HG03354 (cell line): ENCODE measurements at regions not wholly inside any gene's neighbourhood (a gene's known extent, or its start where the extent isn't known, plus 50 kb on each side); places are given as distances from the start of the nearest gene placed in this dataset.
A peak's percentile ranks its signal among the peaks of the same experiment; 100 is the strongest.
"Not testable (repeated sequence)": the region's sequence is repeated elsewhere in the genome, so short reads cannot be mapped to it uniquely, and the experiment has no call there.

ENCODE experiments used
- ATAC-seq: cut with Tn5 transposase; IDR thresholded peaks from one replicate; pipeline ENCODE4 v1.9.1; 2021; ENCODE audit warnings: mild to moderate bottlenecking; ENCODE audit not compliant: unreplicated experiment, poor library complexity, severe bottlenecking

DNA sequence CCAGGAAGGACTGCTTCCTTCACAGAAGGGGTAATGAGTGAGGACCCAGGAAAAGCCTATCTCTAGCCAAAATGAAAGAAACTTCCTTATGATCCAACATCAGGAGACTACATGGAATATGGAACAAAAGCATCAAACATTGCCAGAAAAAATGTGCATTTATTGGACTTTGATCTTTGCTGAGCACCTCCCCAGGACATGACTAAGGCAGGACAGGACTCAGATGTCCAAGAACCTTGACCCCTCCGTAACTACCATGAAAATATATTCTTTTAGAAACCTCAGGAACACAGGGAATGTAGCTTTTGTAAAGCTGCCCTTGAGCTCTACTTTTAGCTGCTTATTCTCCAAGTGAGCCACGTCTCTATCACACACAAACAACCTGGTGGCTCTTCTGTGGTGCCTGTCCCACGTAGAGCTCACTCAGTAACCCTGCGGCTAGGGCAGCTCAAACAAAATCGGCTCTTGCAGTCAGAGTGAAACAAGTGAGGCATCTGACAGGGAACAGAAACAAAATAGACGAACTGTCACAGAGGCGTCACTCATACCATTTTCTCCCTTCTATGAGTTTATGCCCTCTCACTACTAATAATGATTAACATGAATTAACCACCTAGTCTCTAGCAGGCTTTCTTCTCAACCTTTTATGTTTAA lies 471.5 kb upstream of the API5 start:
- ATAC-seq = peak; percentile 72

DNA sequence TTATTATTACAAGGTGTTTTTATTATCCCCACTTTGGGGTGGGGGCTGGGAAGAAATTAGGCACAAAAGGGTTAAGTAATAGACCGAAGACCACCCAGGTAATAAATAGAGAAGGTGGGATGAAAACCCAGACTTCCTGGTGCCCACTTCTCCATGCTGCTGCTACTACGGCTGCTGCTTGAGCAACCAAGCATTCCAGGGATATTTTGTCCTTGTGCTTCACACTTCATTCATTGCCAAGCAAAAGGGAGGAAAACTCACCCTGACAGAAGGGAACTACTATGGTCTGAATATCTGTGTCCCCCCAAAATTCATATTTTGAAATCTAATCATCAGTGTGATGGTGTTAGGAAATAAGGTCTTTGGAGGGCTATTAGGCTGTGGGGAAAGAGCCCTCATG lies 470.9 kb upstream of the API5 start:
- no peak for ATAC-seq

DNA sequence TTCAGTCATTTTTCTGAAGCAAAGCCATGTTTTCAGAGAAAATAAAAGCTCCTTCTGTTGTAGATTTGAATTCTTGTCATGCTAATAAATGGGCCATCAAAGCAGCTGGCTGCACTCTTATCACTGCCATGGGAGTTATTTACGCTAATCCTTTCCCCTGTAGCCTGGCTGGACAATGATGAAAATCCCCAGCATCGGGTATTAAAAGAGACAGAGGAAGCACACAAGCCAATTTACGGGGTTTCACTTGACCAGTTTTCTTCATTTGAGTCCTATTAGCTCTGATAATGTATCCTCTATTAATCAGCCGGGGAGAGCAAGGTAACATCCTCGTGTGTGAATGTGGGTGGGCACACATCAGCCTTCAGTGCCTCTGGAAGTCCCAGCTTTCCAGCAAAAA lies 470.2 kb upstream of the API5 start:
- no peak for ATAC-seq

- no peak for ATAC-seq
These were observed 462.4 kb upstream of the API5 start for GRCh38 chr11:42849362-42849761.

DNA sequence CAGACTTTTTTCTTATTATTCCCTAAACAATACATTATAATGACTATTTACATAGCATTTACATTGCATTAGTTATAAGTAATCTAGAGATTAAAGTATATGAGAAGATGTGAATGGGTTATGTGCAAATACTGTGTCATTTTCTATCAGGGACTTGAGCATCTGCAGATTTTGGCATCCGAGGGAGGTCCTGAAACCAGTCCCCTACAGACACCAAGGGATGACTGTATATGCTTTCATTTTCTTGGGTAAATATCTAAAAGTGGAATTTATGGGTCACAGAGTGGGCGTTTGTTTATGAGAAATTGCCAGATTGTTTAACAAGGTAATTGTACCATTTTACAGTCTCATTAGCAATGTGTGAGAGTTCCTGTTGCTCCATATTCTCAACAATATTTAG lies 454.5 kb upstream of the API5 start:
- no peak for ATAC-seq

DNA sequence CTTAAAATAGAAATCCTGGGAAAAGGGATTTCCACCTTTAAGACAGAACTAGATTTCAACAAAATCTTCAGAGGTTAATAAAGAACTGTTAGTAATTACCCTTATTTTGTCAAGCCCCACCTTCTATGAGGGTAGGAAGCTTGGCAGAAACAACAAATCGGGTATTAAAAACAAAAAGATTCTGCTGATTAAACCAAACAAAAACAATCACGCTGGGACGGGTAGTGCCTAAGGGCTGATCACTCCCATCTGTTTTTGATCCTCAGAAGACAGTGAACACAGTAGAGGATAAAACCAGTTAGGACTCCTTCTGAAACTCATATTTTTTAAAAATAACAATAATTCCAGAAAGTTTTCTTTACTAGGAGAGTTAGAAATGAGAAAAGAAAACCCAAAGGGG lies 441.3 kb upstream of the API5 start:
- ATAC-seq = no peak

GRCh38 chr11:42873800-42874405 lies 437.9 kb upstream of the API5 start:
- not testable (repeated sequence) for ATAC-seq

GRCh38 chr11:42881335-42881734 lies 430.5 kb upstream of the API5 start:
- not testable (repeated sequence) for ATAC-seq

DNA sequence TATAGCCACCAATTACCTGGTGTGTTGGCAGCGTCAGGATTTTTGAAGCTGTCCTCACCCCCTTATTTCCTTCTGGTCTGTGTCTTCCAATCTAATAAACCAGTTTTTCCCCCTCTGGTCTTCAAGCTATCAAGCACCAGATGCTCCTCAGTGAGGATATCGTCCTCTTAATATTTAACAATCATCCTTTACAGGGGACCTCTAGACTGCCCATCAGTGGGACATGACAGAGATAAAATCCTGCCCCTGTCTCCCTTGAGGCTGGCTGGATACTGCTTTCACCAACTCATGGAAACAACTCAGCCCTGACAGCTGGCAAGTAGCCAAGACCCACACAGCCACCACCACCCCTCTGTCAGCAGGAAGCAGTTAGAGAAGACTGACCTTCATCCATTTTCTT lies 421.0 kb upstream of the API5 start:
- ATAC-seq = no peak

- no peak for ATAC-seq
These were observed 410.7 kb upstream of the API5 start for GRCh38 chr11:42901084-42901483.

- ATAC-seq = no peak
These were observed 405.6 kb upstream of the API5 start for GRCh38 chr11:42906226-42906625.

- ATAC-seq = no peak
These were observed 398.1 kb upstream of the API5 start for GRCh38 chr11:42913731-42914130.

DNA sequence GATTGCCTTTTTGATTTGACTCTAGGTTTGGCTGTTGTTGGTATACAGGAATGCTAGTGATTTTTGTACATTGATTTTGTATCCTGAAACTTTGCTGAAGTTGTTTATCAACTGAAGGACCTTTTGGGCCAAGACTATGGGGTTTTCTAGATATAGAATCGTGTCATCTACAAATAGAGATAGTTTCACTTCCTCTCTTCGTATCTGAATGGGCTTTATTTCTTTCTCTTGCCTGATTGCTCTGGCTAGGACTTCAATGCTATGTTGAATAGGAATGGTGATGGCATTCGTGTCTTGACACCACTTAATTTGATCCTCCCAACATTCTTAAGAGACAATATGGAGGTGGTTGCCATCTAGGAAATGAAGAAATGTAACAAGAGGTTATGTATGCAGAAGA lies 388.1 kb upstream of the API5 start:
- no peak for ATAC-seq

- no peak for ATAC-seq
These were observed 385.9 kb upstream of the API5 start for GRCh38 chr11:42925916-42926315.

DNA sequence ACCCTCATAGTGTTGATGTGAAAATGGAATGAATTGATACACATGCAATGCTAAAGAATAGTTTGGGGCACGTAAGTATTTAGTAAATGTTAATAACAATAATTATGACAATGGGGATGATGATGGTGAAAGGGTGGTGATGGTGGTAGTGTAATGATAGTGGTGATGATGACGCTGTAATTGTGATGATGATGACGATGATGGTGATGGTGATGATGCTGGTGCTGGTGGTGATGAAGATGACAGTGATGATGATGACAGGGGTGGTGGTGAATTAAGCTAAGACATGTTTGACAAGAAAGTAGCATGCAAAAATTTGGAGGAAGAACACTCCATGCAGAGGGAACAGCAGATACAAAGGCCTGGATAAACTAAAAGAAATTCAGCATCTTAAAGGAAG lies 364.4 kb upstream of the API5 start:
- ATAC-seq = no peak

DNA sequence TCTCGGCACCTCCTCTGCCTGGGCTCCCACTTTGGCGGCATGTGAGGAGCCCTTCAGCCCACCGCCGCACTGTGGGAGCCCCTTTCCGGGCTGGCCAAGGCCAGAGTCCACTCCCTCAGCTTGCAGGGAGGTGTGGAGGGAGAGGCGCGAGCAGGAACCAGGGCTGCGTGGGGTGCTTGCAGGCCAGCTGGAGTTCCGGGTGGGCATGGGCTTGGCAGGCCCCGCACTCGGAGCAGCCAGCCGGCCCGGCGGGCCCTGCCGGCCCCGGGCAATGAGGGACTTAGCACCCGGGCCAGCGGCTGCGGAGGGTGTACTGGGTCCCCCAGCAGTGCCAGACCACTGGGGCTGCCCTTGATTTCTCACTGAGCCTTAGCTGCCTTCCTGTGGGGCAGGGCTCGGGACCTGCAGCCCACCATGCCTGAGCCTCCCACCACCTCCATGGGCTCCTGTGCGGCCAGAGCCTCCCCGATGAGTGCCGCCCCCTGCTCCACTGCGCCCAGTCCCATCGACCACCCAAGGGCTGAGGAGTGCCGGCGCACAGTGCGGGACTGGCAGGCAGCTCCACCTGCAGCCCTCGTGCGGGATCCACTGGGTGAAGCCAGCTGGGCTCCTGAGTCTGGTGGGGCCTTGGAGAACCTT lies 361.9 kb upstream of the API5 start:
- ATAC-seq = not testable (repeated sequence)

DNA sequence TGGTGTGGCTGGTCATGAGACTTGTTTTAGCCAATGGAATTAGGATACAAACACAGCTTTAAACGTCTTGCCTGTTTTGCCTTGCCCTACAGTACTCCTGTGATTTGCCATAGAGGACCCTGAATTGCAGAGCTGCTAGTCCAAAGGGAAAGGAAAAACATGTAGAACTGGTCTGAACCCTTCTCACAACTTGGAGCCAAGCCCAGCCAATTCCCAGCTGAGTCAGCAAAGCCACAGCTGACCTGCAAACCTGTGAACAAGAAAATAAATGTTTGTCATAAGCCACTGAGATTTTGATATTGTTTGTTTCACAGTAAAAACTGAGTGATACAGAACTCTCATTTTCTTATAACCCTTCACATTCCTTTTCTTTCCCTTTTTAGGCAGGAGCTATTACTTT lies 360.5 kb upstream of the API5 start:
- ATAC-seq = no peak

DNA sequence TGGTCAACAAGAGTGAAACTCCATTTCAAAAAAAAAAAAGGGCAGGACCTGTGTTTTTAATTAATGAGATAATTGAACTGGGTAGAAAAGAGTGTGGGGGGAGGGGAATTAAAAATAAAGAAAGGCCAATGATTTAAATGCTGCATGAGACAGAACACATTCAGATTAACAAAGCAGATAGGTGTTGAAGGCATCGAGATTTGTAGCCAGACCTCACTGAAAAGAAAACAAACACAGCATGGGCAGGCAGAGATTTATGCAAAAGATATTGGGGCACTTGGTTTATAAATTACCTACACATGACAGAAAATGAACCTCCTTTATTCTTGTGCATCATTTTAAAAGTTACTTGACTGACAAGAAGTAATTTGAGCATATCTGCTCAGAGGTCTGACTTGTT lies 354.0 kb upstream of the API5 start:
- ATAC-seq = no peak

GRCh38 chr11:42958635-42959034 lies 353.2 kb upstream of the API5 start:
- ATAC-seq = no peak

GRCh38 chr11:42960521-42961088 lies 351.2 kb upstream of the API5 start:
- no peak for ATAC-seq

GRCh38 chr11:42967653-42968052 lies 344.1 kb upstream of the API5 start:
- ATAC-seq = no peak
